ENCODE measurements at regions not wholly inside any gene's neighbourhood (a gene's known extent, or its start where the extent isn't known, plus 50 kb on each side); places are given as distances from the start of the nearest gene placed in this dataset.

DNA sequence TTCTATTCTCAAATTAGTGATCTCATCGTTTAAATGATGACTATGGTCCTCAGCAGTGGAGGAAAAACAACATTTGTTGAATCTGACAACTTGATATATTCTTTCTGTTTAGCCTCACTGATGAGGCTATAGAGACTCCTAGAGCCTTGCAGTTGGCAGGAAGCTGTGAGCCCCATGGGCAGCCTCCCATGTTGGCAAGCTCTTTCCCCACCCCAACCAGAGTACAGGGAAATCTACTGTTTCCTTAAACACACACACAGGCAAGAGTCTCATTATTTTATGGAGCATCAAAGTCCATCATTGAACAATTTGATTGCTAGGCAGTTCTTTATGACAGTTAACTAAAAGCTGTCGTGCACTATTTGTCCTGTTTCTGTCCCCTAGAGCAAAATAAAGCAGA is 498.2 kb upstream of the CITED2 start:
- Histone ChIP-seq H4K91ac (ENCODE audit: low read length) (no peak overlapping the region), H3K23ac (ENCODE audit: low read length in 2 of 2) (no peak overlapping the region), H3K27ac (ENCODE audit: low read length, poor library complexity, severe bottlenecking) (no peak overlapping the region), H2AFZ (ENCODE audit: low read depth, low read length) (no peak overlapping the region), H2BK5ac (ENCODE audit: low read depth, low read length, poor library complexity, severe bottlenecking) (no peak overlapping the region), H3K79me1 (replicated peaks; ENCODE audit: low read length, poor library complexity, severe bottlenecking) (no peaks in the 10 kb centered on the region), H4K8ac (ENCODE audit: low read length) (peak overlapping the region; percentile 19), H3K36me3 (ENCODE audit: control insufficient read depth in 1 of 2, insufficient read depth in 2 of 2, low read depth in 1 of 2, low read length in 2 of 2) (no peaks in the 10 kb centered on the region), H2AK5ac (ENCODE audit: low read length, severe bottlenecking) (no peak overlapping the region), H3K18ac (ENCODE audit: low read depth in 1 of 2, low read length in 2 of 2) (peak overlapping the region in 1 of 2 experiments; percentile 37), H3K9ac (ENCODE audit: low read length) (no peak overlapping the region), H3K4me3 (ENCODE audit: insufficient read depth in 1 of 2, low read depth in 1 of 2, low read length in 2 of 2) (no peak overlapping the region), H2BK12ac (ENCODE audit: low read length in 2 of 2) (peak overlapping the region in 1 of 2 experiments; percentile 29), H3K4me1 (ENCODE audit: control insufficient read depth, insufficient read depth, low read depth, low read length) (no peaks in the 10 kb centered on the region), H3K27me3 (ENCODE audit: control insufficient read depth in 1 of 2, insufficient read depth in 1 of 2, low read length in 2 of 2) (no peaks in the 10 kb centered on the region), H2BK15ac (ENCODE audit: low read depth, poor library complexity, severe bottlenecking) (no peak overlapping the region), H2BK120ac (ENCODE audit: low read depth, low read length) (no peak overlapping the region), H3K4ac (ENCODE audit: low read depth in 1 of 2, low read length in 2 of 2) (no peak overlapping the region), H3K9me3 (ENCODE audit: control insufficient read depth, low read length) (no peaks in the 10 kb centered on the region), H3K14ac (ENCODE audit: low read length in 2 of 2) (no peak overlapping the region), H3K4me2 (ENCODE audit: low read length, poor library complexity, severe bottlenecking) (no peak overlapping the region)
- DNase-seq: no peak
- WGBS: 100% methylated on average over 1 of the region's 2 CpGs

DNA sequence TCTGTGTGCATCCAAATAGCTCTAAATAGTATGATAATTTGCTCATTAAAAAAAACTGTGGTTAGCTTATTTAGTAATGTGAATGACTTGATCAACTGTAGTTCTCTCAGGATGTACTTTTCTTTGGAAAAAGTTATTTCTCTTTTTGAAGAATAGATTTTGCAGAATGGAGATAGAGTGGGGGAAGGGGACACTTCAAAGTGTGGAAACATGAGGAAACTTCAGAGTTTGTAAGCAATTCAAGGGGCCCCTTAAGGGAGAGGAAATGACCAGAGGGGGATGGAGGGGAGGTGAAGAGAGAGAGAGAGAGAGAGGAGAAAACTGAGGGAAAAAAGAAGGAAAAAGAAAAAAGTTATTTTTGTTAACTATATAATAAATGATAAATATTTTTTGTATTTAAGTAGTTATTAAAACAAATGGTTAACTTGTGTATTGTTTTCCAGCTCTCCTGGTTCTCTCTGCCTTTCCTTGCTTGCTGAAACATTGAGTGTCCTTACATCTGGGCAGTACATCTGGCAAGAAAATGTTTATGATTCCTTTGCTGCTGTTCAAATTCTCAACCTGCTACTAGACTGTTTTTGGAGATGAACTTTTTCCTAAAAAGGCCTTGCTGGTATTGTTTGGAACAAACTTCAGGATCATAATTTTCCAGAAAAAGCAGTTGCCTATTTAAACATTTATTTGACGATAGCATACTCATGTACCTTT is 497.5 kb upstream of the CITED2 start:
- no peak overlapping the region for H2BK120ac ChIP-seq (ENCODE audit: low read depth, low read length)
- no peak overlapping the region for H3K4me2 ChIP-seq (ENCODE audit: low read length, poor library complexity, severe bottlenecking)
- H2BK12ac ChIP-seq (ENCODE audit: low read length in 2 of 2): no peak overlapping the region
- no peak overlapping the region for H3K18ac ChIP-seq (ENCODE audit: low read depth in 1 of 2, low read length in 2 of 2)
- H3K23ac ChIP-seq (ENCODE audit: low read length in 2 of 2): no peak overlapping the region
- no peak overlapping the region for H3K4me3 ChIP-seq (ENCODE audit: insufficient read depth in 1 of 2, low read depth in 1 of 2, low read length in 2 of 2)
- no peaks in the 10 kb centered on the region for H3K9me3 ChIP-seq (ENCODE audit: control insufficient read depth, low read length)
- H2BK15ac ChIP-seq (ENCODE audit: low read depth, poor library complexity, severe bottlenecking): no peak overlapping the region
- H3K9ac ChIP-seq (ENCODE audit: low read length): no peak overlapping the region
- no peak overlapping the region for H3K14ac ChIP-seq (ENCODE audit: low read length in 2 of 2)
- no peaks in the 10 kb centered on the region for H3K4me1 ChIP-seq (ENCODE audit: control insufficient read depth, insufficient read depth, low read depth, low read length)
- peak; percentile 47 for DNase-seq
- no peaks in the 10 kb centered on the region for H3K36me3 ChIP-seq (ENCODE audit: control insufficient read depth in 1 of 2, insufficient read depth in 2 of 2, low read depth in 1 of 2, low read length in 2 of 2)
- H2AFZ ChIP-seq (ENCODE audit: low read depth, low read length): no peak overlapping the region
- H2AK5ac ChIP-seq (ENCODE audit: low read length, severe bottlenecking): no peak overlapping the region
- no peak overlapping the region for H4K91ac ChIP-seq (ENCODE audit: low read length)
- no CpG with 5 or more reads among the region's 1 CpG for WGBS
- H3K27ac ChIP-seq (ENCODE audit: low read length, poor library complexity, severe bottlenecking): no peak overlapping the region
- H4K8ac ChIP-seq (ENCODE audit: low read length): no peak overlapping the region
- no peak overlapping the region for H2BK5ac ChIP-seq (ENCODE audit: low read depth, low read length, poor library complexity, severe bottlenecking)
- H3K4ac ChIP-seq (ENCODE audit: low read depth in 1 of 2, low read length in 2 of 2): no peak overlapping the region
- no peaks in the 10 kb centered on the region for H3K79me1 ChIP-seq (replicated peaks; ENCODE audit: low read length, poor library complexity, severe bottlenecking)
- no peaks in the 10 kb centered on the region for H3K27me3 ChIP-seq (ENCODE audit: control insufficient read depth in 1 of 2, insufficient read depth in 1 of 2, low read length in 2 of 2)

DNA sequence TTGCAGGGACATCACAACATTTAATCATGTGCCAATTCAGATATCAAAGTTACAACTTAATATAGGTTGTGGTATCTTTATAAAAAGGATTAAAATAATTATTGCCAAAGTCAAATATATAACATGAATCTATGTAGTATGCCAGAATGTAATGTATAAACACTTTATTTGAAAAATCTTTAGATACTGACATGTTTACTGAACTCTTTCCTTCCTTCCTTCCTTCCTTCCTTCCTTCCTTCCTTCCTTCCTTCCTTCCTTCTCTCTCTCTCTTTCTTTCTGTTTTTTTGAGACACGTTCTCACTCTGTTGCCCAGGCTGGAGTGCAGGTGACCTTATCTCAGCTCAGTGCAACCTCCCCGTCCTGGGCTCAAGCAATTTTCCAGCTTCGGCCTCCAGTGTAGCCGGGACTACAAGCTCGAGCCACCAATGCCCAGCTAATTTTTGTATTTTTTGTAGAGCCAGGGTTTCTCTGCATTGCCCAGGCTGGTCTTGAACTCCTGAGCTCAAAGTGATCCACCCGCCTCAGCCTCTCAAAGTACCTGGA is 496.8 kb upstream of the CITED2 start:
- Histone ChIP-seq H3K4me1 (ENCODE audit: control insufficient read depth, insufficient read depth, low read depth, low read length) (no peaks in the 10 kb centered on the region), H3K9me3 (ENCODE audit: control insufficient read depth, low read length) (no peaks in the 10 kb centered on the region), H3K4me2 (ENCODE audit: low read length, poor library complexity, severe bottlenecking) (no peak overlapping the region), H3K23ac (ENCODE audit: low read length in 2 of 2) (no peak overlapping the region), H3K79me1 (replicated peaks; ENCODE audit: low read length, poor library complexity, severe bottlenecking) (no peaks in the 10 kb centered on the region), H4K91ac (ENCODE audit: low read length) (no peak overlapping the region), H3K18ac (ENCODE audit: low read depth in 1 of 2, low read length in 2 of 2) (no peak overlapping the region), H3K9ac (ENCODE audit: low read length) (no peak overlapping the region), H3K4me3 (ENCODE audit: insufficient read depth in 1 of 2, low read depth in 1 of 2, low read length in 2 of 2) (no peak overlapping the region), H2AK5ac (ENCODE audit: low read length, severe bottlenecking) (no peak overlapping the region), H2BK5ac (ENCODE audit: low read depth, low read length, poor library complexity, severe bottlenecking) (no peak overlapping the region), H3K4ac (ENCODE audit: low read depth in 1 of 2, low read length in 2 of 2) (no peak overlapping the region), H4K8ac (ENCODE audit: low read length) (no peak overlapping the region), H3K27me3 (ENCODE audit: control insufficient read depth in 1 of 2, insufficient read depth in 1 of 2, low read length in 2 of 2) (no peaks in the 10 kb centered on the region), H2BK15ac (ENCODE audit: low read depth, poor library complexity, severe bottlenecking) (no peak overlapping the region), H2BK12ac (ENCODE audit: low read length in 2 of 2) (peak overlapping the region in 1 of 2 experiments; percentile 96), H2BK120ac (ENCODE audit: low read depth, low read length) (no peak overlapping the region), H3K27ac (ENCODE audit: low read length, poor library complexity, severe bottlenecking) (no peak overlapping the region), H3K36me3 (ENCODE audit: control insufficient read depth in 1 of 2, insufficient read depth in 2 of 2, low read depth in 1 of 2, low read length in 2 of 2) (no peaks in the 10 kb centered on the region), H2AFZ (ENCODE audit: low read depth, low read length) (no peak overlapping the region), H3K14ac (ENCODE audit: low read length in 2 of 2) (no peak overlapping the region)
- no peak for DNase-seq
- 71% methylated on average over 5 of the region's 6 CpGs for WGBS

DNA sequence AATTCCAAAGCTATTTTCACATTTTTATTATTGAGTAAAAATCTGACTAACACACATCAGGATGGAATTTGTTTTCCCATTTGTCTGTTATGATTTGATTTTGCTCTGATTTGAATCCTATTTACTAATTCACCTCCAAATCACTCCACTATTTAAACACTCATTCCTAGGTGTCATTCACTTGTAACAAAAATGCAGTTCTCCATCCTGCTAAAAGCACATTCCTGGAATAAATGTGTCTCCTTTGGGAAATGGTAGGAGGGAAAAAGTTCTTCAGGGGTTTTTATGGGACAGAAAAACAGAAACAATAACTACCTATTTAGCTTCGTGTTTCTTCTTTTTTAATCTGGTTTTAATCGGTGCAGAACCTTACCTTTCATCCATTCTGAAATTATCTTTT is 494.1 kb upstream of the CITED2 start:
- H3K18ac ChIP-seq (ENCODE audit: low read depth in 1 of 2, low read length in 2 of 2): no peak overlapping the region
- no peak overlapping the region for H2AFZ ChIP-seq (ENCODE audit: low read depth, low read length)
- no peaks in the 10 kb centered on the region for H3K9me3 ChIP-seq (ENCODE audit: control insufficient read depth, low read length)
- no peak overlapping the region for H3K14ac ChIP-seq (ENCODE audit: low read length in 2 of 2)
- no peaks in the 10 kb centered on the region for H3K27me3 ChIP-seq (ENCODE audit: control insufficient read depth in 1 of 2, insufficient read depth in 1 of 2, low read length in 2 of 2)
- H3K4ac ChIP-seq (ENCODE audit: low read depth in 1 of 2, low read length in 2 of 2): no peak overlapping the region
- H2BK12ac ChIP-seq (ENCODE audit: low read length in 2 of 2): no peak overlapping the region
- no peak overlapping the region for H2AK5ac ChIP-seq (ENCODE audit: low read length, severe bottlenecking)
- no peak overlapping the region for H3K4me3 ChIP-seq (ENCODE audit: insufficient read depth in 1 of 2, low read depth in 1 of 2, low read length in 2 of 2)
- H2BK15ac ChIP-seq (ENCODE audit: low read depth, poor library complexity, severe bottlenecking): no peak overlapping the region
- no peaks in the 10 kb centered on the region for H3K4me1 ChIP-seq (ENCODE audit: control insufficient read depth, insufficient read depth, low read depth, low read length)
- no peak overlapping the region for H2BK5ac ChIP-seq (ENCODE audit: low read depth, low read length, poor library complexity, severe bottlenecking)
- no peak overlapping the region for H3K27ac ChIP-seq (ENCODE audit: low read length, poor library complexity, severe bottlenecking)
- H3K23ac ChIP-seq (ENCODE audit: low read length in 2 of 2): no peak overlapping the region
- H4K8ac ChIP-seq (ENCODE audit: low read length): no peak overlapping the region
- H2BK120ac ChIP-seq (ENCODE audit: low read depth, low read length): no peak overlapping the region
- WGBS: no CpG with 5 or more reads among the region's 2 CpGs
- no peak overlapping the region for H3K4me2 ChIP-seq (ENCODE audit: low read length, poor library complexity, severe bottlenecking)
- no peak overlapping the region for H4K91ac ChIP-seq (ENCODE audit: low read length)
- no peak overlapping the region for H3K9ac ChIP-seq (ENCODE audit: low read length)
- DNase-seq: no peak
- no peaks in the 10 kb centered on the region for H3K79me1 ChIP-seq (replicated peaks; ENCODE audit: low read length, poor library complexity, severe bottlenecking)
- H3K36me3 ChIP-seq (ENCODE audit: control insufficient read depth in 1 of 2, insufficient read depth in 2 of 2, low read depth in 1 of 2, low read length in 2 of 2): no peaks in the 10 kb centered on the region
